Activated gamma-delta T cell treated with anti-CD3 and anti-CD28 coated beads, Interleukin-2, amount 50 U/mL, for 16 hours (primary cell): ENCODE measurements at regions not wholly inside any gene's neighbourhood (a gene's known extent, or its start where the extent isn't known, plus 50 kb on each side); places are given as distances from the start of the nearest gene placed in this dataset.

Experiments used
- DNase-seq: peaks from one replicate; pipeline ENCODE4 v3.0.0-alpha.2; 2020; ENCODE audit warnings: low read depth

DNA sequence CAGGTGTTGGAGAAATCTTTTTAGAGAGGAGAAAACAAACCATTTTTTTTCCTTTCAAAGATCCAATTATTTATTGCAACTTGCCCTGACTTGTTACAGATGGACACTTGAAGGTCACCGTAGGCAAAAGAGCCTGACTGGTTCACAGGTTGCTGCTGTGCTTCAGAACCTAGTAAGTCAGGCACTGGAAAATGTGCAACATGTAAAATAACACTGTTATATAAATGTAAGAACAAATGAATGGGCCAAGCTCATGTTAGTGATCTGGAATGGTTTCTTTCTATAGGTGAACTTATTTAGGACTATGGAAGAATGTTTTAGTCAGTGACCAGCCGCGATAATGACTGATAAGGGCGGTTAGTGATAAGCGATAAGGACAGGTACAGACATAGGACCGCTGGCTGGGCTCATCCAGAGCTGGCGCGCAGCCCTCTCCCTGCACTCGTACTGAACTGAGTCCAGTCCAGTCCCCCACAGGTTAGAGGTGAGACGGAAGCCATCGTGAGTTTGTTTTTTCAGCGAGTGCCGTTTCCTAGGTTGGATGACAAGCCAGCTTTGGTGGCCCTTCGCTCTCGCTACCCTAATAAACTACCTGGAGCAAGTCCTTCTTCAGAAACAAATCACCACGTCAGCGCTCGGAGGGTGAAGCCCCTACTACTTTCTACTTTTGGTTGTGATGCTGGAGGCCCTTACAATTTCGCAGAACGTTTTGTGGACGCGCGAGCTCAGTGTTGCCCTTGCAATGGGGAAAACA, 94.4 kb upstream of the PRDM1 start:
- DNase-seq = peak; percentile 12

- no peak for DNase-seq
These were observed 96.0 kb upstream of the PRDM1 start for GRCh38 chr6:105990151-105990550.

DNA sequence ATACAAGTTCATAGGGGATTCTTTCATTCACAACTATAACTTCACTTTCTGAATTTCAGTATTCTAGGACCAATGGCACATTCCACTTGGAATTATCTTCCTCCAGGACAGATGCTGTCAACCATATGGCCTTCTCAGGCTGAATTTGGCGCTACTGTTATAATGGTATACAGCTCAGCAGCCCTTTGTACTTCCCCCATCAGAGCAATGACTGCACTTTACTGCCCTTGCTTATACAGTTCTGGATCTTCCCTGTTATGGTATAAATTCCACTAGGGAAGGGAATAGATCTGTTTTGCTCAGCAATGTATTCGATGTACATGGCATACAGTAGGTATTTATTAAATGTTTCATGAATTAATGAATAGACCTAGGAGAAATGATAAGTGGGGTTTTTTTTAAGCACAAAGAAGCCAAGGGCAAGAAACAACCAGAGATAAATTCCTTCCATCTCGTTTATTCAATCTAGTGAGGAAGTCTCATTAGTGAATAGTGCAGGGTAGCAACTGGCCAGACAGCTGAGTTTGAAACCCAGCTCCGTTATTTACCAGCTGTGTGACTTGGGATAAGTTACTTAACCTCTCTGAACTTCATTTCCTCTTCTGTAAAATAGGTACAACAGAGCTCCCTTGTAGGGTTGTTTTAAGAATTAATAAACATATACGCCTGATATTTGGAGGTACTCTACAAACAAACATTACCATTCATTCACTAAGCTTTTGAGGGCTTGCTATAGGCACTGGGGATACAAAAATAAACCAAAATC, 97.1 kb upstream of the PRDM1 start:
- DNase-seq = no peak

DNA sequence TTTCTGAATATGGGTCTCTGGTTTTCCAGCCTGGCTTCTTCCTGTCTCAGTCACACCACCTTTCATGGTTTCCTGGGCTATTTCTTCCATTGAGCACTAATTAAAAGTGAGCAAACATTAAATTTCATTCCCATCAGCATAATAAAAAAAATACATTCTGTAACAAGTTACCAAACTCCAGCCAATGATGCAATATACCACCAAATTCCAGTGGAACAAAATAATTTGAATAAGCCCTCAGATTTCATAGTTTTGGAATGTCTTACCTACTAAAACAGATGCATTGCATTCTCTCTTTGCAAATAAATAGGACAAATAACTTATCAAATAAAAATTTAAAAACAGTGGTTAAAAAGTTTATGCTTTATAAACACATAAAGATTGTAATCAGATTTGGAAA, 97.8 kb upstream of the PRDM1 start:
- DNase-seq = no peak

GRCh38 chr6:105987516-105987915, 98.6 kb upstream of the PRDM1 start:
- DNase-seq = no peak

DNA sequence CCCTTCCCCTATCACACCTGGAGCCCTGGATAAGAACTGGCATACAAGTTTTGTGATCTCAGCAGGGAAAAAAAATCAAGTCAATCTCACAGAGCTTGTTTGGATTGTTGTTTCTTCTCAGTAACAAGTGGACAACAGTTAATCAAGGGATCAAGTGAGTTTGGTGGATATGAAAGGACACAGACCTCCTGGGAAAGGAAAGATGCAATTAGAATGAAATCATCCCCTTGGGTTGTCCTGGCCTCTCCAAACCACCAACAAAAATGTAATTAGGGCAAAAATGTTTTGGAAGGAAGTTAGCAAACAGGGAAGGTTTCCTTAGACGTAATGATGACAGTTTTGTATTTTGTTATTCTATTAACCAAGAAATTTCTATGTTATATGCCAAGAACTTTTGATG, 99.1 kb upstream of the PRDM1 start:
- DNase-seq = no peak

- DNase-seq = no peak
These were observed 100.1 kb upstream of the PRDM1 start for GRCh38 chr6:105985816-105986632.

DNA sequence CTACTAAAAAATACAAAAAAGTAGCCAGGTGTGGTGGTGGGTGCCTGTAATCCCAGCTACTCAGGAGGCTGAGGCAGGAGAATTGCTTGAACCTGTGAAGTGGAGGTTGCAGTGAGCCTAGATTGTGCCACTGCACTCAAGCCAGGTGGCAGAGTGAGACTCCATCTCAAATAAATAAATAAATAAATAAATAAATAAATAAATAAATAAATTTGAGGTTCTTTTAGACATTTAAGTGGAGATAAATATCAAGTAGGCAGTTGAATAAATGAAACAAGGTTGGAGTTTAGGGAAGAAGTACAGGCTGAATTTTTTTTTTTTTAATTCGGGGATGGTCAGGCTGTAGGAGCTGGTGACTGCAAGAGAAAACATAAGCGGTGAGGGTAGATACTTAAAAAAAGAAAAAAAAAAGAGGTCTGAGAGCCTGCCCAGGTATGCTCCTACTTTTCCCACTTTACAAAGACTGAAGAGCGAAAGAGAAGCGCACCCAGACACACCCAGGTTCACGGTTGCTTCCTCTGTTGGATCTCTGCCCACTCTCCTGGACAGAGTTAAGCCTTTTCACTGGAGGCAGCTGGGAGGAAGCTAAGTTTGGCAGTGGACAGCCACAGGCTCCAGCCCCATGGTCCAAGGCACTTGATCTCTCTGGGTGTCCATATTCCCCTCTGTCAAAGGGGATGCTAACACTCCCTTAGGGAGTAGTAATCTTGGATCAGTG, 100.9 kb upstream of the PRDM1 start:
- DNase-seq = no peak

- no peak for DNase-seq
These were observed 102.4 kb upstream of the PRDM1 start for GRCh38 chr6:105983763-105984162.

DNA sequence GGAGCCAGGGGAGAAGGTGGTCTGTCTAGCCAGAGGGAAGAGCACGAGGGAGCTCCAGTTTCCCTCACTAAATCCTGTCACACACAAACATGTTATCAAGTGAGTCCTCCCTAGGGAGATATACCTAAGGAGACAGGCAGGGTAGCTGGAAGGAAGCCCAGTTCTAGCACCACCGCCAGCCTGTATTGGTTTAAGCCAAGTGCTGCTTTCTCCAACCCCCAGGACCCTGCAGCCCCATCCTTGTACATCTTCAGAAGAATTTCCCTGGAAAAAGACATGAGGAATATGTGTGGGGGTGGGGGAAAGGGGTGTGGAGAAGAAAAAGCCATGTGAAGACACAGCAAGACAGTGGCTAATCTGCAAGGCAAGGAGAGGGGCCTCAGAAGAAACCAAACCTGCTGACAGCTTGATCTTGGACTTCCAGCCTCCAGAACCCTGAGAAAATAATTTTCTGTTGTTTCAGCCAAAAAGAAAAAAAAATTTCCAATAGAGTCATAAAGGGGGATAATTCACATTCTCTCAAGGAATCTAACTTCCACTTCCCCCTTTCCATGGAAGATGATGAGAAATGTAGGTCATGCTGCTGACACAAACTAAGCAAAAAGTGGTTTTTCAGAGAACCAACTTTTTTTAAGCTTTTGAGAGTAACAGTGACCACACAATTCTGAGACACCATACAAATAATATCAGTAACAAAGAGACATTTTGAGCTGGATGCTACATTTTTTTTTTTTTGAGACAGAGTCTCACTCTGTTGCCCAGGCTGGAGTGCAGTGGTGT, 103.2 kb upstream of the PRDM1 start:
- no peak for DNase-seq

- no peak for DNase-seq
These were observed 104.2 kb upstream of the PRDM1 start for GRCh38 chr6:105981888-105982358.

DNA sequence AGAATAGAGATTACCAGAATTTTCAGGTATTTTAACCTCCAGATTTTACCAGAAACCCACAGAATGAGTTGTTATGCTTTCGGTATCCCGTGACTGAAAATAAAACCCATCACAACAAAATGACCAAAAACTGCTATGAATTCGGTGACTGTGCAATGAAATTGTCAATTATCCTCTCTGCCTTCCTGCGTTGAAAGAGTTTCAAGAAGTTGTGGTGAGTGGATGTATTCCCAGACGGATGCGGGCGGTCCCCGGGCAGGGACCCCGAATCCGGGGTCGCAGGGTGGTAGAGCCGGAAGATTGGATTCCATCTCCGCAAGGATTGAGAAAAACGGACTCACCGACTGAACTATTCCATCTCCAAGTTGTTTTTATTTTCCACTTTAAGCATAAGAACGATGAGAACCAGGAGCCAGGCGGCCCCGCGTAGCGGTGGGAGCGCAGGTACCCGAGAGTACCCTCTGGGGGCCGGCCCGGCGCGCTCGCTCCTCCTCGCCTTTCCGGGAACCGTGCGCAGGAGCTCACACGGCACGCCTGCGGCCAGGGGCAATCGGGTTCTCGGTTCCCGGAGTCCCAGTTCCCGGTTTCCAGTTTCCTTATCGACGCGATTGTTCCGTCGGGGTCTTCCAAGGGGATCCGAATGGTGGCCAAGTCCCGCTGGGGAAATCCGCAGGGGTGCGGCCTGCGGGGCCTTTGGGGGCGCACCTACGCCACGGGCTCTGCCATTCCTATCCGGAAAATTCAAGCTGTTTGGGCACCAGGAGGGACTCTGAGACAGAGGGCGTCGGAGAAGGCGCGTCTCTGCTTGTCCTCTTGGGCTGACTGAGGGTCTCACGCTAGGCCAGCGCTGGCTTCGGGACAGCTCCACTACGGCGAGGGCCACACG, 104.9 kb upstream of the PRDM1 start:
- no peak for DNase-seq

GRCh38 chr6:105978974-105979373, 107.2 kb upstream of the PRDM1 start:
- no peak for DNase-seq

- DNase-seq = no peak
These were observed 108.1 kb upstream of the PRDM1 start for GRCh38 chr6:105977934-105978504.

DNA sequence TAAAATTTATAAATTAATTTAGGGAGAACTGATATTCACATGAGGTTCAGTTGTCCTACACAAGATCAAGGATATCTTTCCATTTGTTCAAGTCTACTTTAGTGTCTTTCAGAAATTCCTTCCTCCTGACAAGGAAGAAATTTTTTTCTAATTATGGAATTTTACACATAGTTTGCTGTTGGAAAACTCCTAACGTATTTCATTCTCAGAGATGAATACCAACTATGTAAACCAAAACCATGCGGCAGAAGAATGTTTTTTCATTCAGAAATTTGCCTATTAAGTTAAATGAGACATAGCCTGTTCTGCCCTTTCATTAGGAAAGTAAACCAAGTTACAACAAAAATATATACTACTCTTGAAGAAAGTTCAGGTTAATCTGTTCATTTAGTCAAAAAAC, 111.2 kb upstream of the PRDM1 start:
- no peak for DNase-seq

DNA sequence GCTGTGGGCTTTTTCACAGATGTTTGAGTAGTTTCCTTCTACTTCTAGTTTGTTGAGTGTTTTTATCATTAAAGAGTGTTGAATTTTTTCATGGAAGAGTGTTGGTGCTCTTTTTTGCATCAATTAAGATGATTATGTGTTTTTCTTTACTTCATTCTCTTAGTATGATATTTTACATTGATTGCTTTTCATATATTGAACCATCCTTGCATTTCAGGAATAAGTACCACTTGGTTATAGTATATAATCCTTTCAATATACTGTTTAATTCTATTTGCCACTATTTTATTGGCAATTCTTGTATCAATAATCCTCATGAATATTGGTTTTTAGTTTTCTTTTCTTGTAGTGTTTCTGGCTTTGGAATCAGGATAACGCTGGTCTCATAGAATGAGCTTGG, 113.7 kb upstream of the PRDM1 start:
- no peak for DNase-seq

DNA sequence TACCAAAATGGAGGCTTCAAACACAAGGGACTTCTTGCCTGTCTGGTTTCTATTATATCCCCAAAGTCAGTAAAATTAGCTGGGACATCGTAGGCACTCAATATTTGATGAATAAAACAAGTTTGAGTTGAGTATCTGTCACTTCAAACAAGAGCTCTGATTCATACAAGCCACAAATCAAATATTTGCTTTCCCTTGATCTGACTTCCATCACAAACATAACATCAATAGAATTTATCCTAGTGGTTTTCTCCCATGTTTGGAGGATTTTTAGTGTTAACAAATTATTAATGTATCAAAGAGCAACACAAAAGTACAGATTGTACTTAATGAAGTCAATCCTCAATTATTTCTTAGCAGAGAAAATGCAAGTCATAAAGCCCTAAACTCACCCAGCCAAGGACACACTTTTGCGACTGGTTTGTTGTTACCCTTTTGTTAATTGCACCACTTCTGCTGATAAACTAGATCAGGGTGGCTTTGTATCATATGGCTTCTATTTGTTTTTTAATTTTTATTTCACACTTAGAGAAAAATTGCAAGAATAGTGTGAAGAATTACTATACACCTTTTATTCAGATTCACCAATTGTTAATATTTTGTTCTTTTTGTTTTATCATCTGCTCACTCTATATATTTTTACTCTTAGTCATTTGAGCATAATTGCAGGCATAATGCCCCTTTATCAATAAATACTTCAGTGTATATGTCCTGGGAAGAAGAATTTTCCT, 117.4 kb upstream of the PRDM1 start:
- no peak for DNase-seq

GRCh38 chr6:105967917-105968602, 118.1 kb upstream of the PRDM1 start:
- DNase-seq = no peak

- DNase-seq = no peak
These were observed 119.7 kb upstream of the PRDM1 start for GRCh38 chr6:105966481-105966880.
